HEK293T (cell line): ENCODE measurements at regions not wholly inside any gene's neighbourhood (a gene's known extent, or its start where the extent isn't known, plus 50 kb on each side); places are given as distances from the start of the nearest gene placed in this dataset.

Experiments used
- ARNT ChIP-seq: fragments of 450-650 bp; IDR thresholded peaks from 2 replicates; pipeline ENCODE4 v1.6.1; 2017; ENCODE audit warnings: mild to moderate bottlenecking
- CTBP1 ChIP-seq: fragments of 450-650 bp; IDR thresholded peaks from 2 replicates; pipeline ENCODE4 v1.6.1; 2016; ENCODE audit warnings: borderline replicate concordance
- FOXA1 ChIP-seq: fragments of 450-650 bp; IDR thresholded peaks from 2 replicates; pipeline ENCODE4 v1.6.1; 2016; ENCODE audit warnings: mild to moderate bottlenecking
- FOXM1 ChIP-seq: fragments of 450-650 bp; IDR thresholded peaks from 2 replicates; pipeline ENCODE4 v1.6.1; 2017; ENCODE audit warnings: mild to moderate bottlenecking, borderline replicate concordance
- L3MBTL2 ChIP-seq: fragments of 450-650 bp; conservative IDR thresholded peaks from 2 replicates; pipeline ENCODE4 v1.6.1; 2016; ENCODE audit warnings: mild to moderate bottlenecking
- LEF1 ChIP-seq: fragments of 450-650 bp; IDR thresholded peaks from 2 replicates; pipeline ENCODE4 v1.6.1; 2017; ENCODE audit warnings: mild to moderate bottlenecking, borderline replicate concordance
- NFRKB ChIP-seq: fragments of 450-650 bp; IDR thresholded peaks from 2 replicates; pipeline ENCODE4 v1.6.1; 2016; ENCODE audit warnings: mild to moderate bottlenecking, moderate library complexity
- TARDBP ChIP-seq: fragments of 450-650 bp; IDR thresholded peaks from 2 replicates; pipeline ENCODE4 v1.6.1; 2016

GRCh38 chr10:133002685-133003084 lies 60.3 kb upstream of the CFAP46 start:
- TF ChIP-seq FOXA1 (no peak), FOXM1 (no peak), TARDBP (no peak), ARNT (no peak), LEF1 (no peak), CTBP1 (no peak), NFRKB (no peak), L3MBTL2 (no peak)
